Retinal pigment epithelial cell (primary cell): ENCODE measurements at regions not wholly inside any gene's neighbourhood (a gene's known extent, or its start where the extent isn't known, plus 50 kb on each side); places are given as distances from the start of the nearest gene placed in this dataset.

Source experiments
- DNase-seq: peaks from one replicate; pipeline ENCODE4 v3.0.0-alpha.2; 2010; ENCODE audit warnings: low read depth
- H3K4me3 ChIP-seq: 2 replicates; pipeline ENCODE4 v1.5.1; 2011; ENCODE audit warnings: mild to moderate bottlenecking, low read length, control low read depth, moderate library complexity
- CTCF ChIP-seq: conservative IDR thresholded peaks from 2 replicates; pipeline ENCODE4 v1.5.1; 2011; ENCODE audit warnings: low read depth, low read length, control low read depth, inconsistent platforms

GRCh38 chr2:144131042-144131441, 388.9 kb downstream of the ZEB2 start:
- DNase-seq, result no peak
- no peak overlapping the region for H3K4me3 ChIP-seq
- TF ChIP-seq CTCF, result no peak

GRCh38 chr2:144130551-144130950, 389.4 kb downstream of the ZEB2 start:
- DNase-seq, result no peak
- no peak overlapping the region for H3K4me3 ChIP-seq
- no peak for TF ChIP-seq CTCF

GRCh38 chr2:144128130-144128746, 391.7 kb downstream of the ZEB2 start:
- no peak overlapping the region for H3K4me3 ChIP-seq
- TF ChIP-seq CTCF, result no peak
- DNase-seq, result no peak

GRCh38 chr2:144127693-144128092, 392.2 kb downstream of the ZEB2 start:
- H3K4me3 ChIP-seq, result no peak overlapping the region
- no peak for TF ChIP-seq CTCF
- no peak for DNase-seq

GRCh38 chr2:144126302-144126701, 393.6 kb downstream of the ZEB2 start:
- no peak overlapping the region for H3K4me3 ChIP-seq
- DNase-seq, result no peak
- no peak for TF ChIP-seq CTCF

- no peak for TF ChIP-seq CTCF
- H3K4me3 ChIP-seq, result no peak overlapping the region
- no peak for DNase-seq
Measured at GRCh38 chr2:144125751-144126150, 394.2 kb downstream of the ZEB2 start.

GRCh38 chr2:144124882-144125281, 395.0 kb downstream of the ZEB2 start:
- no peak overlapping the region for H3K4me3 ChIP-seq
- no peak for DNase-seq
- TF ChIP-seq CTCF, result no peak
